AG09309 (cell line): ENCODE measurements at regions not wholly inside any gene's neighbourhood (a gene's known extent, or its start where the extent isn't known, plus 50 kb on each side); places are given as distances from the start of the nearest gene placed in this dataset.
"Not testable (repeated sequence)": the region's sequence is repeated elsewhere in the genome, so short reads cannot be mapped to it uniquely, and the experiment has no call there.

ENCODE experiments used
- DNase-seq: peaks from one replicate; pipeline ENCODE4 v3.0.0-alpha.2; 2010; ENCODE audit warnings: low read depth
- H3K4me3 ChIP-seq: 2 replicates; pipeline ENCODE4 v1.5.1; 2011; ENCODE audit warnings: mild to moderate bottlenecking, low read depth, low read length, moderate library complexity; ENCODE audit not compliant: control insufficient read depth
- CTCF ChIP-seq: IDR thresholded peaks from 2 replicates; pipeline ENCODE4 v1.5.1; 2011; ENCODE audit warnings: mild to moderate bottlenecking, low read depth, low read length, inconsistent platforms; ENCODE audit not compliant: insufficient read depth, control insufficient read depth; ENCODE audit errors: missing control alignments

- DNase-seq = no peak
- no peak for TF ChIP-seq CTCF
- H3K4me3 ChIP-seq = no peak overlapping the region
These were observed 257.9 kb upstream of the MVB12B start for GRCh38 chr9:126068534-126069230.

- DNase-seq = no peak
- no peak for TF ChIP-seq CTCF
- H3K4me3 ChIP-seq = no peak overlapping the region
These were observed 257.2 kb upstream of the MVB12B start for GRCh38 chr9:126069400-126069955.

GRCh38 chr9:126070058-126070655, 256.5 kb upstream of the MVB12B start:
- DNase-seq = no peak
- TF ChIP-seq CTCF = no peak
- no peak overlapping the region for H3K4me3 ChIP-seq

GRCh38 chr9:126071076-126071750, 255.4 kb upstream of the MVB12B start:
- TF ChIP-seq CTCF = no peak
- no peak for DNase-seq
- H3K4me3 ChIP-seq = no peak overlapping the region

- H3K4me3 ChIP-seq, DNase-seq: not testable (repeated sequence)
These were observed 249.0 kb upstream of the MVB12B start for GRCh38 chr9:126077656-126078055.

GRCh38 chr9:126080641-126081040, 246.0 kb upstream of the MVB12B start:
- H3K4me3 ChIP-seq = no peak overlapping the region
- no peak for DNase-seq
- TF ChIP-seq CTCF = no peak

GRCh38 chr9:126081746-126082145, 244.9 kb upstream of the MVB12B start:
- no peak overlapping the region for H3K4me3 ChIP-seq
- TF ChIP-seq CTCF = no peak
- DNase-seq = no peak
